HT-29 (cell line): ENCODE measurements at regions not wholly inside any gene's neighbourhood (a gene's known extent, or its start where the extent isn't known, plus 50 kb on each side); places are given as distances from the start of the nearest gene placed in this dataset.

ENCODE experiments used
- DNase-seq: peaks from one replicate; pipeline ENCODE4 v3.0.0-alpha.2; 2015; ENCODE audit warnings: low spot score

DNA sequence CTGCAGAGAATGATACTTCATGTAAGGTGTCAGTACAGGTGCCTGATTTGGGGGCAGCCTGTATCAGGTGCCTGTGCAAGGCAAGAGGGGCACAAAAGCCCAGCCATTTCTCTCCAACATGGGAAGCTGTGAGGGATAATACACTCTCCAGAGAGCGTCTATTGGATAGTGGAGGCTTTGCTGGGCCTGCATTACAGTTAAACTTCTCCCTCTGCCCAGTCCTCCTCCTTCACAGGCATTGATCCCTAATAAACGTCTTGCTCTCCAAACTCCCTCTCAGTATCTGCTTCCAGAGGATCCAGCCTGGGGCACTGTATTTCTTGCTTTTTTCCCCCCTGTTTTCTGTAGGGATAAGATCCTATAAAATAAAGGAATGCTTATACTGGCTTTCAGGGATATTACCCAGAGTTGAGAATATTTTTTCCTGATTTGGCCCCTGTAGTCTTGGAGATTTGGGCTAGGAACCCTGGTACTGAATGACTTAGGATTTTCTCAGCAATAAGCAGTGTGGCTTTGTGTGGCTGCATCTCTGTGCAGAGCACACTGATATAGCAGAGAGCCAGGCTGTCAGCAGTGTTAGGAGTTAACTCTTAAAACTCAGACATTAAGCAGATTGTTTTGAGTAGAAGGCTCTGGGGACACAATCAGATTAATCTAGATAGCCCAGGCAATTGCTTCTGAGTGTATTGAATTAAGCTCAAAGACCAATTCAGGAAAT, 330.6 kb downstream of the CYRIA start:
- DNase-seq, result no peak

DNA sequence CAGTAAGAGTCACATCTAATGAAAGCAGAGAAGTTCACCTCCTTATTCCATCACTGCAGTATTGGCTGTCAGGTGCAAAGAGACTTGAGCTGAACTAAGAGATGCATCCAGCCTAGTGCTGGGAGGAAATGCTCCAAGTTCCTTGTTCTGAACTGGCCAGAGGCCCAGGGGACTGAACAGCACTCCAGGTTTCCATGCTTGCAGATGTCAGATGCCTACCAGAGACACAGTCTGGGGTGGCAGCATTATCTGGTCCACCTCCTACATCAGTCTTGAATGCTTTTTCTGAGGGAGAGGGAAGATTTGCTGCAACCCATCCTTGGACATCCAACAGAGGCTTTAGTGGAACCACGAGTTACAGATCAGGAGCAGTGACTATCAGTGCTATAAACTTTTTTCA, 331.3 kb downstream of the CYRIA start:
- DNase-seq, result no peak

DNA sequence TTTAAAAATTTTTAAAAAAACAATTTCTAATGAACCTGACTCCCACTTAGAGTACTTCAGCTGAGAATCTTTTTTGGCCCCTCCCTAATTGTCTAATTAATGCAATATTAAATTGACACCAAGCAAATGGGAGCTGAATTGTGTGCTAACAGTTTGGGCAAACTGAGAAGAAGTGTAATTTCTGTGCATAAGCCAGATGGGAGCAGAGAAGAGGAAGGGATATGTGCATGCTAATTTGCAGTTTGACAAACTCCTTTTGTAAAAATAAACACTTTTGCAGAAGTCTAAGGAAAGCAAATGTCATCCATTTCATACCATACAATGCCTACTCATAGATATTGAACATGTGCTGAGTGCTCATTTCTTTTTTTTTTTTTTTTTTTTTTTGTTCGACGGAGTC, 332.0 kb downstream of the CYRIA start:
- DNase-seq, result no peak

DNA sequence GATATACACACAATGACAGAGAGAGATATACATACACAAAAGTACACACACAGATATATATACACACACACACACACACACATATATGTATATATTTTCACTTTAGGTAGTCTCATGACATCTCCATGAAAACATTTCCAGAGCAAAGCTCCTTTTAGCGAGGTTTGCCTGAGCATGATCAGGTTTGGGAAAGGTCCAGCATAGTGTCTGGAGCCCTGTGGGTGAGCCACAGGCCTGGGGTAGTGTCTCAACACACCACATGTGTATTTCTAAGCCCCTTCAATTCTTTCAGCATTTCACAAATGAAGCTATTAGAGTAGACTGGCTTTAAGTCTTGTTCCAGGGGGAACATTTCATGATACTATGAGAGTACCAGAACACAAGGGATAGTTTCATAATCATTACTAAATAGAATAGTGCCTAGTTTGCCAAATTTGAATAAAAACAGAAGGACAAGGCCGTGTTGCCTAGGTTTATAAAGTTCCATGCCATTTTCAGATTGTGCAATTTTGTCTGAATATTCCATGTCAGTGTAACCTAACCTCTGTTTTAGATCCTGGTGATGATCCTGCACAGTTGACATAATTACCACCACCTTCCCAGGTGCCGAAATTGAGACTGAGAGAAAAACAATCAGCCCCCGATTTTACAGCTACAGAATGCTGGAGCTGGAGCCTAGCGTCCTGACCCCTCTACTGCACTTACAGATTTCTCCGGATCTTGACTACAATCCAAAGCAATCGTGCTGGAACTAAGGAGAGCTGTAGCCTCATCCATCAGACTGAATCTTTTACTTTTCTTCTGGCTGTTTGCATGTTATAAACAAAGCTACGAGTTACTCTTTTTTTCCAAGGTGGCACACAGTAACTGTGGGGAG, 332.7 kb downstream of the CYRIA start:
- no peak for DNase-seq

DNA sequence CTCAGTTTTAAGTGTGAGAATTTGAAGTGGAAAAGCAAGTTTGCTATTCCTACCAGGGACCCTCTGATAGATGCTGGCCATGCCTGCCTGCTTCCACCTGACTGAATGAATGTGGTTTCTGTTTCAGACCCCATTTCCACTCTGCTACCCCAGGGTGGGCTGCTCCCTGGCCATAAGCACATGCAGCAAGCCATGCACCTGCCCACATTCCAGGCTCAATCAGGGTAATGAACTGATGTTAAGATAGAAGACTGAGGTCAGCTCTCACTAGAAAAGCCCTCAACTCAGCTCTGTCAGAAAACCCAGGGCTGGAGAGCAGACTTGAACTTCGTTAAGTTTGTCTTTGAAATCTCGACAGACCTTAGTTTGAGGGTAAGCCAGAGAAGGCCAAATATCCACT, 333.9 kb downstream of the CYRIA start:
- no peak for DNase-seq

DNA sequence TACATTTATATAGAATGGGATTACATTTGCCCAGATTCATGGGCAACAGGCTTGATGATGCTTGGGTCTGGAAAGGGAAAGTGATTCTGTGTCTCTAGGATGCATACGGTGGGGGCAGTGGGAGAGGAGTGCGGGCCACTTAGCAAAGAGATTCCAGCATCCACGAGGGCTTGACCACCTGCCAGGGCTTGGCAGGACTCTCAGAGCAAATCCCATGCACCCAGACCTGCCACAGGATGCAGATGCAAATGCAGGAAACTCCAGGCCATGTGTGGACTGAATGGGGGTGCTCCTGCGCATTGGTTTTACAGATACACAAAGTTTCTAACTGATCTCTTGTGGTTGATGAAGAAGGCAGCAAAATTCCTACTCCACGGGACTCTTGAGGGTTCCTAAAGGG, 334.7 kb downstream of the CYRIA start:
- no peak for DNase-seq

DNA sequence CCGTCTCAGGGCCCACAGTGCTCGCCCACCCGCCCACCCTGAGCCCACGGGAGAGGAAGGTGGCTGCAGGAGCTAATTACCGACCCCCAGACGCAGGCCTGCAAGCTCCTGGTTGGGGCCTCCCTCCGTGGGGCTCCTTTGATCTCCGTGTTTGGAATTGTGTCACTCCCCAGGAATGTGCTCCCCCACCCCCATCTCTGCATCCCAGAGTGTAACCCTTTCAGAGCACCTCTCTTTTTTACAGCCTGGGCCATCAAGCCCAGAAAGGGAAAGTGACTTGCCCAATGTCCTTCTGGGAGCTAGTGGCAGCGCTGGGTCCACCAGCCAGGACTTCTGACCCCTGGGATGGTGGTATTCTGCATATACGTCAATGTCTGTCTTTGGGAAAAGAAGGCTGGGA, 335.1 kb downstream of the CYRIA start:
- DNase-seq, result no peak

DNA sequence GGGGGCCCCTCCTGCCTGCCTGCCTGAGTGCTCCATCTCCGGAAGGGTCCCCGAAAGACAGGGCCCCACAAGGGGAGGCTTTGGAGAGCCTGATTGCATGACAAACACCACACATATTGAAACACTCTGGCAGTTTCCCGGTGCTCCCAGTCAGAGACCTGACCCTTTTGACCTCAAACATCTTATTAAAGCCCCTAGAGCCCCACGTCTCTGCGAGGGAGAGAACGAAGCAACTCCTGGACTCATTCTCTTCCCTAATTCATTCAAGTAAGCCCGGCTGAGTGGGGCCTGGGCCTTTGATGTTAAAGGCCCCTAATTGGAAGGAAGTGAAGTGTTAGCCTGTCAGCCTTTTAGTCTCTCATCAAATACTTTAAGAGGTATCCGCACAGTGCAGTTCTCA, 335.6 kb downstream of the CYRIA start:
- DNase-seq, result no peak

DNA sequence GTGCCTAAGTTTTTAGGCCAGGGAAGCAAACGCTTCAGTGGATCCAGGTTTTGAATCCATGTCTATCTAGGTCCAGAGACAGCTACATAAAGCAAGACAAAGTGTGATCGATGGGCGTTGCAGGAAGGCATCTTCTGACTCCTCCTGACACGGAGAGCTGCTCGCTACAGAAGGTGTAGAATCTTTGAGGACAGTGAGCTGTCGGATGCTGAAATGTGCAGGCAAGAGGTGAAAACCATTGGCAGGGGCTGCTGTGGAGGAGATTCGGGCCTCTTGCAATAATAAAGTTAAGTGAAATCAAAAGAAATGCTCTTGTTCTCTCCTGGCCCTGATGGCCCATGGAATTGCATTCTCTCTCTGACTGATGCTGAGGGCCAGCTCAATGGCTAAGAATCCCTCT, 336.2 kb downstream of the CYRIA start:
- DNase-seq, result no peak

DNA sequence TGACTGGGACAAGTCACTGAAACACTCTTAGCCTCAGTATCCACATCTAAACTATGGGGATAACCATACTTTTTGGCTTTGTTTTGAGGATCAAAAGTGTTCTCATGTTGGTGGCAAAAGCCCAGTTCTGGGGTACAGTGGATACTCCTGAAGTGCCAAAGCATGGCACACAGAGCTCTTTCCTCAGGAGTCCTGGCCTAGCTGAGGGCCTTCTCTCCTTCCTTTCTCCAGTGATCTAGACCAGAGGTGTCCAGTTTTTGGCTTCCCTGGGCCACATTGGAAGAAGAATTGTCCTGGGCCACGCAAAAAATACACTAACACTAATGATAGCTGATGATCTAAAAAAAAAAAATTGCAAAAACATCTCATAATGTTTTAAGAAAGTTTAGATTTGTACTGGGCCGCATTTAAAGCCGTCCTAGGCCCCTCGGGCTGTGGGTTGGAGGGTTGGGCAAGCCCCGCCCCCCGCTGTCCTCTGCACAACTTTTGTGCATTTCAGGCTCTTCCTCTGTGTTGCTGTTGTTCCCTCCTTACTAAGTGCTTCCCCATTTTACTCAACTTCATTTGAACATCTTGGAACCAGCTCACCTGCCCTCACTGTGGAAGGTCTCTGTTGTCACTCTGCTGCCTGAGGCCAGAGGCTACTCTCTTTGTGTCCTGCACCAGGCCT, 337.0 kb downstream of the CYRIA start:
- no peak for DNase-seq

DNA sequence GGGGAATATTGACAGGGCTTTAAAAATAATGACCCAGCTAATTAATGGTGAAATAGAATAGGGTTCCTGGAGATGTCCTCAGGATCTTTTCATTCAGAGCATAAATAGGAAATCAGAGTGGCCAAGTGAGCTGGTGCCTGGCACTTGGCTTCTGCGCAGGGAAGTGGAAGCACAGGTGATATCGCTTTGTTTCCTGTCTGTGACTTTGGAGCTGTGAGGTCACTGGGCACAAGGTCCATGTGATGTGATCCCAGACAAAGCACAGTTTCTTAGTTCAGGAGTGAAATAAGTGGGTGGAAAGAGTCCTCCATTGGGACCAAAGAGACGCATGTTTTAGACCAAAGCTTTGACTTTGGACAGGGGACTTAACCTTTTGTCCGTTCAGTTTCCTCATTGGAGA, 338.3 kb downstream of the CYRIA start:
- no peak for DNase-seq

DNA sequence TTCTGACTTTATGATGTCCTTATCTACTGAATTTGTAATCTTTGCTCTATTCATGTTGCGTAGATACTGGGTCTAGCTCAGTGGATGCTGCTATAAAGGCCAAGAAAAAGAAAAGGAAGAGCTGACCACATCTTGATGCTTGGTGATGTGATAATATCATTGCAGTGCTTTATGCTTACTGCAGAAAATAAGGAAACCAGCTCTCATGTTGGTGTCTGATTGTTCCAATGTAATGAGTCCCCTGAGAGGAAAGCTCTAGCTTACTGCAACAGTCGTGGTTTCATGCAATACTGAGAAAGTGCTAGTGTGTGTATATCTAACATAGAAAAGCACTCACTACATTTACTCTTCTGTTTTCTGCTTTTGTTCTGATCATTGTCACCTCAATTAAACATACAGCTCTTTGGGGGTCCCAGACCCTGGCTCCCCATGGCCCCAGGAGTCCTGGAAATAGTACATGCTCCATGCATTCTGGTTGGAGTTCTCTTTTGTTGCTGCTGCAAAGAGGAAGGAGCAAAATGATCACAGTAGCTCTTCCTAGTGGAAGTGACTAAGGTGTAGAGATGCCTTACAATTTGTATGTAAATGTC, 338.8 kb downstream of the CYRIA start:
- no peak for DNase-seq

DNA sequence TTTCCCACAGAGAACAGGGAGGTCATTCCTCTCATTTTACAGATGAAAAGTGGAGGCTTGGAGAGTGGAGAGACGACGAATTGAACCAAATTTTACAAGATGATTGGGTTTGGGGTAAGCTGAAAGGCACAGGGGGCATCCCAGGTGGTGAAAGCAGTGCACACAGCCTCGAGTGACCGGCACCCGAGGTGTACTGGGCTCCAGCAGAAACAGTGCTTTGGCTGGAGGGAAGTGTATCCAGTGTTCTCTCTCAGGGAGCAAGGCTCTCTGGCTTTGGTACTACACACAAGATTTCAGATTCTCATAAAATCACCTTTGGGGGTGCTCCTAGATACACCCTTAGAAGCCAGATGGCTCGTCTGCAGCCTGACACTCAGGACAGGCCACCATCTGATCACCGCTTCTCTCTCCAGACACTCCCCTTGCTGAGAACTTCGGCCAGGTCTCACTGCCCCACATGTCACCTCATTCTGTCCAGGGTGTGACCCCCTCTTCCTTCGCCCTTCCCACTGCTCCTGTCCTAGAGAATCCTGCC, 339.6 kb downstream of the CYRIA start:
- DNase-seq, result no peak

DNA sequence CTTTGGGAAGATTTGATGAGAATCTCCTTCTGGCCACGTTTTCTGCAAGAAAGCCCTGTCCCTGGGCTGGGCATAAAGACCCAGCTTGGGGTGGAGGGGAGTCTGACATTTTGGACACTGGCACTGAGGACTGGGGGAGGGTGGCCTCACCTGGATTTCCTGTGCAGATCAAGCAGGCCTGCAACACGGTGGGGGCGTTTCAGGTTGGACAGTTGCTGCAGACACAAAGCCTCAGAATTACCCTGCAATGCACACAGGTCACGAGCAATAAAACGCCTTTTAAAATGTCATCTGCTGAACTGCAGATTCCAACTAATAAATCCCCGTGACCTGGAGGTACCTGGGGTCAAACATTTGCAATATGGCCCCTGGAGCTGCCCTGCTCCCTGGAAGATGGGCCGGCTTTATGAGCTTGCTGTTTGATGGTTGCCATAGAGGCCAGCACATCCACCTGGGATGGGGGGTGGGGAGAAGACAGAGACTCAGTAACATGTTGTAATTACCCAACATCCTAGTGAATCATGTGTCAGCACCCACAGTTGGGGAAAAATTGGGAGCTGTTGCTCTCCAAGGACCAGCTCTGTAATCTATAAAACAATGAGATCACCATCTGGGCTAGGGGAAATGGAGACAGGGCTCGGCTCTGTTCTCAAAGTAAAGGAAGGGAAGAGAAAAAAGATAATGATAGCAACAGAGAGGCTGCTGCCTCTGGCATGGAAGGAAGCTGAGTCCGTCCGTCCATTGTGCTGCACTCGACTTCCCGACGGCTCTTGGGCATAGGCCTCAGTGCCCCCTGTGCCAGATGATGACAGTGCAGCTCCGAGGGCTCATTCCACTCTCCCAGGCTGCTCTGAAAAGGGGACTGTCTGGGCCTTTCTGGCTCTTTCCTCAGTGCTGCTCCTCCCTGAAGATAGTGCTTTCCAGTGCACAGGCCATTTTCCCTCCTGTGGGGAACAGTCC, 340.3 kb downstream of the CYRIA start:
- DNase-seq, result no peak

DNA sequence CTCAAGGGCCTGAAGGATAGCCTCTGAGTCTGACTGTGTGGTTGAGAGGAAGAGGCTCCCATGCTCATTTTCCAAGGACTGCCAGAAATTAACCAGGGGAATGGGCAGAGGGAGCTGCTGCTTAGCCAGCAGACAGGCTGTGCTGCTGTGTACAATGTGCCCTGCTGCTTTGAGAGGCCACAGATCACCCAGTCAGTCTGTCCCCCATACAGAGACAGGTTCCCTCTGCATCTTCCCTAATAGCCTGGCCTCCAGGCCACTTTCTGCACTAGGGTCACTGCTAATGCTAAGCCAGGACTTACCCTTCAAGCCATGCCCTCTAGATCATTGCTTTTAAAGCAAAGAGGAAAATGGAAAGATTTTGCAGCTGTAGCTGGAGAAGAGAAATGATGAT, 341.1 kb downstream of the CYRIA start:
- no peak for DNase-seq

DNA sequence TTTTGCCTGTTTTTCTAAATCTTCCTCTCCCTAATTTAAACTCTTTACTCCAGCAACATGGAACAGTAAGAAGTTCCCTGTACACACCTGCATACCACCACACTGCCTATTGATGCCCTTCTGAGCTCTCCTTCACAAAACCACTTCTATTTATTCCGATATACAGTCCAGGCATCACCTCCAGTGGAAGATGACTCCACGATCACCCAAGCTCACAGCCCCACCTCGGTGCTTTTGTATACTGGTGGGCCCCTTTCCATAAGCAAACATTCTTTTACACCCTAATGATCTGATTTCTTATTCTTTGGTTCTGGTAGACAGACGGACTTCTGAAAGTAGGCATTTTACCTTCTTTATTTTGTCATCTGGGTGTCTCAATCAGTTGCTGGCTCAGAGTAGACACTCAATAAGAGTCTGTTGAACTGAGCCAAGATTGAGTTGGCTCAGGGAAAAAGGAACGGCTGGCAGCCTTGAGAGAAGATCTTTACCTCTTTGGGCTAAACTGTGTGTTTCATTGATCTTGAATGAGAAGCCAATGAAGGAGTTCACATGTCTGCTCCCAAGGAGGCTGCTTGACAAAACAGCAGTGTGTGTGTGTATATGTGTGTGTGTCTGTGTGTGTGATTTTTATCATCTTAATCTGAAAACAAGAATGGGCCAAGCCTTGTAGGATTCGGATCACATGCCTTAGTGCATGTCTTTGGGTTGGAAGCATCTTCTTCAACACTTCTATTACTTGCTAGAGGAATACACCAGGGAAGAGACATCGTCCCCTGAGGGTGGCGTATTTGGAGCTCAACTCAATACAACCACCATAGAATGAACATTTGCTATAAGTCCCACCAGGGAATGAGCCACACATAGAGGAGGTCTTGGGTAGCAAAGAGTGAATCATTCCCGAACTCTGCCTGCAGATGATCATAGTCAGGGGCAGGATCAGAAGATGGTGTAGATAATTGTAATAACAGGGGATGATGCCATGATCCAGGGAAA, 341.8 kb downstream of the CYRIA start:
- no peak for DNase-seq

DNA sequence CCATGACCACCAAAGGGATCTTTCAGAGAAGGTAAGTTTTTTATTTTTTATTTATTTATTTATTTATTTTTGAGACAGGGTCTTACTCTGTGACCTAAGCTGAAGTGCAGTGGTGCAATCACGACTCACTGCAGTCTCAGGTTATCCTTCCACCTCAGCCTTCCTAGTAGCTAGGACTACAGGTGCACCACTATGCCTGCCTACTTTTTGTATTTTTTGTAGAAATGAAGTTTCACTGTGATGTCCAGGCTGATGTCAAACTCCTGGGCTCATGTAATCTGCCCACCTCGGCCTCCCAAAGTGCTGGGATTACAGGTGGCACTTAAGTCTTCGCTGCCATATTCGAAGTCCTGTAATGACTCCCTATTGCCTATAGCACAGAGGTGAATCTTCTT, 342.5 kb downstream of the CYRIA start:
- no peak for DNase-seq

DNA sequence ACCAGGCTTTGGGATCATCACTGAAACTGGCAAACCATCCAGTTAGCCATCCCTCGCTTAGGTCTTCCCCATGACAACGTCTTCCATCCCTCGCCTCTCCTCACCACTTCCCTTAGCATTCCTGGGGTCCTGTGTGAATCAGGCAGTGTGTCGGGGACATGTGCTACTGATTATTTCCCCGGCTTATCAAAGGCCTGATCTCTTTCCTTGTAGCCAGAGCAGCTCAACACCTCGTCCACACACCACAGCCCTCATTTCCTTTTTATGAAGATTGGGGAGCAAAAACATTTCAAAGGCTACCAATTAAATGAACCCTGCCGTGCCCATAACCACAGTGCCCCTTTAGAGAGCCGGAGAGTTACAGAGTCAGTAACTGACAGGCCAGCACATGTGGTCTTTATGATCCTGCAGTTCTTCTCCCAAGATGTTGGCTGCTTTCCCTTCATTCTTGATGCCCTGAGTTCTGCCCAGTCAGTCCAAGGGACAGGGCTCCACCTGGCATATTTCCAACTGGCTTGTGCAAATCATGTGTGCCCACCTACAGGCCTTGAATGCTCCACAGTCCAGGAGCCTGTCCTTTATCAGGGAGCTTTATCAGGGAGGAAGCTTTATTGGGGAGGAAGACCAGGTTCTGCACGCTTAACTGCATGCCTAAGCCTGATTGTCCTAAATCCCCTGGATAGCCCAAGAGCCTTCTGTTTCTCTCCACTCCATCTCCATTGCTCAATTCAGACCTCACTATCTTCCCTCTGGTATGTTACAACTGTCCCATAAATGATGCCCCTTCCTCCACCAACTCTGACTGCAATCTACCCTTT, 343.1 kb downstream of the CYRIA start:
- DNase-seq, result no peak

DNA sequence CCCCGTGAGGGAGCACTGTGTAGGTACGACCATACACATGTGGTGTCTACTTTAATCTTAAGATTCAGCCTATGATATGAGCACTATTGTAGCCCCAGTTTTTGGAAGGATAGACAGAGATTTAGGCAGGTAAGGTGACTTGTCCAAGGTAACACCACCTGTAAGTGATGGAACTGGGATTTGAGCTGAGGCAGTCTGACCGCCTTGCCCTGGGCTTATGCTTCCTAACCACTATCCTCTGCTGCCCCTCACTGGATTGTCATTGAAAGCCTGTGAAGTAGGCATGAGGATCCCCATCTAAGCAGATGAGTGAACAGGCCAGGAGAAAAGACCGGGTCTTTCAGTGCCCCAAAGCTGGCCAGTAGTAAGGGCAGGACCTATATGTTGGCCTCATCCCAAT, 343.8 kb downstream of the CYRIA start:
- DNase-seq, result peak; percentile 16
